Activated T-helper 1 cell treated with anti-CD3 and anti-CD28 coated beads, Interleukin-12 subunit alpha, Interleukin-12 subunit beta, Interleukin-2, Interleukin-4 antibody, amounts not matched to agents 30 ng/mL and 10 ng/mL and 1 ng/mL, durations not matched to agents 14 hours and 24 hours and 36 hours (primary cell): ENCODE measurements at regions not wholly inside any gene's neighbourhood (a gene's known extent, or its start where the extent isn't known, plus 50 kb on each side); places are given as distances from the start of the nearest gene placed in this dataset.

Experiments
- DNase-seq: peaks from one replicate; pipeline ENCODE4 v3.0.0; 2021; ENCODE audit warnings: low spot score
- H3K27ac Mint-ChIP-seq: one replicate; pipeline ENCODE4 v1.8.0; 2021; ENCODE audit warnings: mild to moderate bottlenecking, mixed read lengths
- H3K27me3 Mint-ChIP-seq: one replicate; pipeline ENCODE4 v1.8.0; 2022; ENCODE audit warnings: mild to moderate bottlenecking, moderate library complexity, mixed read lengths; ENCODE audit not compliant: insufficient read depth
- H3K36me3 Mint-ChIP-seq: one replicate; pipeline ENCODE4 v1.8.0; 2021; ENCODE audit warnings: low read depth, mixed read lengths
- H3K4me1 Mint-ChIP-seq: one replicate; pipeline ENCODE4 v1.8.0; 2021; ENCODE audit warnings: low read depth, mixed read lengths
- H3K4me3 Mint-ChIP-seq: one replicate; pipeline ENCODE4 v1.8.0; 2021; ENCODE audit warnings: mild to moderate bottlenecking, moderate library complexity, mixed read lengths
- H3K9me3 Mint-ChIP-seq: one replicate; pipeline ENCODE4 v1.8.0; 2021; ENCODE audit warnings: mixed read lengths
- intact Hi-C: fragments of 100-400 bp; cut with micrococcal nuclease; formaldehyde crosslinking; loops from one replicate; pipeline ENCODE4 v1.15.1; 2024

DNA sequence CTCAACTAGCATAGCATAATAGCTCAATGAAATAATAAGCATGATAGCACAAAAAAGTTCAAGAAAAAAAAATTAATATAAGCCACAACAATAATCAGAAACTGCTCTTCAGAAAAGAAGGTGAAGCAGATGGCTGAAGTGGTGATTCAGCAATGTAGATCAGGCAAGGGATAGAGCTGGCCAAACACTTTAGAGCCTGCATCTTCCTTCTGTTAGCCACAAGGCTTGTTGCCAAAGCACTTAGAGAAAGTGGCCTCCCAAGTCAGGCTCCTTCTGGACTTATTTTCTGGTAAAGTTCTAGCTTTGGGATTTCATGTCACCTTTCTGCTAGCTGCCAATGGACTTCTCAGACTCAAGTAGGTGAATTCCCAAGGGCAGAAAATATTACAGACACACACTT is 60.3 kb upstream of the C1orf87 start:
- no peaks in the 10 kb centered on the region for H3K36me3 Mint-ChIP-seq
- no peak overlapping the region for H3K4me3 Mint-ChIP-seq
- H3K27ac Mint-ChIP-seq = no peak overlapping the region
- intact Hi-C loops = no loop called here
- H3K9me3 Mint-ChIP-seq = no peaks in the 10 kb centered on the region
- no peaks in the 10 kb centered on the region for H3K4me1 Mint-ChIP-seq
- no peaks in the 10 kb centered on the region for H3K27me3 Mint-ChIP-seq
- no peak for DNase-seq

DNA sequence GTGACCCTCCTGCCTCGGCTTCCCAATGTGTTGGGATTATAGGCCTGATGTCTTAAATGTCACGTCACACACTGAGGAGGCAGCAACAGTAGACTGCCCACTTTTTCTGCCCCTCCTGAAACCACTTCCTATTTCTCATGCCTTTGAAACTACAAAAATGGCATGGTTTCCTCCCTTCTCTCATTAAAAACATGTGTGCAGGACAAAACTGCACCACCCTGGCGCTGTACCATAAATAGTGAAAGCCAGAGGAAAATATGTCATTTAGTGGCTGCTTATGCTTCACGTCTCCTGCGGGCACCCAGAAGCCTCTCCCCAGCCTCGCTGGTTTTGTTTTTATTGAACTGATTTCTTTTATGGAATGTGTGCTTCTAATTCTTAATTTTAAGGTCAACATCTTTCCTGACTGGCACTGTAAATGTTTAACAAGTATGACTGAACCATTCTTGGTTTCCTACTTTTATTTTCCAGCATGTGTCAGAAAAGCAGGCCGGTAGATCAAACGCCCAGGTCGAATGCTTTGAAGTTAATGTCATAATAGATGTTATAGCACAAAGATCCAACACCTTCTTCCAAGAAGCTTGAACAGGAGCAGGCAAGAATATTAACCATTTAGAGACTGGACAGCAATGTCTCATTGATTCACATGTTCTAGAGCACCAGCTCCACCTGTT is 59.6 kb upstream of the C1orf87 start:
- no peaks in the 10 kb centered on the region for H3K4me1 Mint-ChIP-seq
- H3K27me3 Mint-ChIP-seq = no peaks in the 10 kb centered on the region
- H3K9me3 Mint-ChIP-seq = no peaks in the 10 kb centered on the region
- H3K27ac Mint-ChIP-seq = no peak overlapping the region
- DNase-seq = no peak
- H3K4me3 Mint-ChIP-seq = no peak overlapping the region
- intact Hi-C loops = no loop called here
- H3K36me3 Mint-ChIP-seq = no peaks in the 10 kb centered on the region

DNA sequence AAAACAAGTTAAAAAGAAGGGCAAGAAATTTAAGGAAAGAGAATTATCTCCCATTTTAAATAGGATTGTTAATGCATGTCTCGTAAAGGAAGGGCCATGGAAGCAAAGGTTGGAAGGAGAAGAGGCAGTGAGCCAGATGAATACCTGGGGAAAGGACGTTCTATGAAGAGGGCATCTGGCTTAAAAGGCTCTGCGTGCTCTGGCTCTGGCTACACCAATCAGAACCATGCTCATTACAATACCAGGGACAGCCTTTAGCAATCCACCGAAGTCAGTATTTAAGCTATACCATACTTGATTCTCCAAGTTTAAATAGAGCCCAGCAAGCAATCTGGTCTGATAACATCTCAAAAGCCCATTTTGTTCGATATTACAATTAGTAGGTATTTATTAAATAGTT is 58.5 kb upstream of the C1orf87 start:
- DNase-seq = no peak
- H3K27me3 Mint-ChIP-seq = no peaks in the 10 kb centered on the region
- no peak overlapping the region for H3K4me3 Mint-ChIP-seq
- no peak overlapping the region for H3K27ac Mint-ChIP-seq
- H3K36me3 Mint-ChIP-seq = no peaks in the 10 kb centered on the region
- intact Hi-C loops = no loop called here
- no peaks in the 10 kb centered on the region for H3K9me3 Mint-ChIP-seq
- H3K4me1 Mint-ChIP-seq = no peaks in the 10 kb centered on the region

DNA sequence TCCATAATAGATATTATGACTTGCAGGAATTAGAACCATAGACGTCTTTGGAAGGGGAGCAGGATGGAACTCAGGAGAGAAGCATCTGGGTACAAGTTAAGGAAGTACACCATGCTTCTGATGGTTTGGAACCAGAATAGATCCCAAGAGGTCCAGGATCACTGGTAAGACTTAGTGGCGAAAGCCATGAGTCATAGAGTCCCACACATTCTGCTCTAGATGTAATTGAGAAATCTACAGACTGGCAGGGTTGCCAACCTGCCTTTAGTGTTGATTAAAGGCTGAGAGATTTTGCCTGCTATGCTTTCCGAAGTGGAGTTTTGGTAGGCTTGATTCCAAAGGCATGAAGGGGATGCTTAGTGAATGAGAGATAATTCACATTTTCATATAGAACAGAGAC is 57.1 kb upstream of the C1orf87 start:
- intact Hi-C loops = no loop called here
- Mint-ChIP-seq H3K9me3 (no peaks in the 10 kb centered on the region), H3K4me3 (no peak overlapping the region), H3K4me1 (no peaks in the 10 kb centered on the region), H3K27me3 (no peaks in the 10 kb centered on the region), H3K36me3 (no peaks in the 10 kb centered on the region), H3K27ac (no peak overlapping the region)
- no peak for DNase-seq

DNA sequence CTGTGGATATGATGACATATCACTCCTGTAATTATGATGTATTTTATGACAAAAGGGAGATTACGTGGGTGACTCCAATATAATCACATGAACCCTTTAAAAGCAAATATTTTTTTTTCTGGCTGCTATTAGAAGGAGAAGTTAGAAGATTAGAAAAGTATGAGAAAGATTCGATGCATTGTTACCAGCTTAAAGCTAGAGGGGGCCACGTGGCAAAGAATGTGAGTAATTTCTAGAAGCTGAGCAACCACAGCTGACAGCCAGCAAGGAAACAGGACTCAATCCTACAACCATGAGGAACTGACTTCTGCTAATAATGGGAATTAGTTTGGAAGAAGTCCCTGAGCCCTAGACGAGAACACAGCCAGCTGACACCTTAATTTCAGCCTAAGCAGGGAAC is 56.3 kb upstream of the C1orf87 start:
- DNase-seq = no peak
- H3K27me3 Mint-ChIP-seq = peaks cover 1% of the 10 kb centered on the region
- no peak overlapping the region for H3K27ac Mint-ChIP-seq
- H3K36me3 Mint-ChIP-seq = no peaks in the 10 kb centered on the region
- no peaks in the 10 kb centered on the region for H3K4me1 Mint-ChIP-seq
- H3K9me3 Mint-ChIP-seq = no peaks in the 10 kb centered on the region
- H3K4me3 Mint-ChIP-seq = no peak overlapping the region
- intact Hi-C loops = no loop called here

DNA sequence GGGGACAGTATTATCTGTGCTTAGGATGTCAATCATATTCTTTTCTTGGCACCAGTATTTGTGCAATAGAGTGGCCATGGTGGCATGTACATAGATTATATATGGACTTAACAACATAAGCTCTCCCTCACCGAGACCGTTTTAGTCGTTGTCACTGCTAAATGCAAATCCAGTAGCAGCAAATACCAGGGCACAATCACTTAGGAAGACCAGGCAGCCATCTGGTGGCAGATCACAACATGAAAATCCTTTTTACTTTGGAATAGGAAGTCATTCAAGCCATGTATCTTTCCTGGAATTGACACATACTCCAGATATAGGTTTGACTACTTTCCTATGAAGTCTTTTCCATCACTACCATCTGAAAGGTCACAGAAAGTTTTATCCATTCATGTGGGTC is 53.2 kb upstream of the C1orf87 start:
- Mint-ChIP-seq H3K9me3 (no peaks in the 10 kb centered on the region), H3K27me3 (peaks cover 2% of the 10 kb centered on the region), H3K36me3 (no peaks in the 10 kb centered on the region), H3K27ac (no peak overlapping the region), H3K4me3 (no peak overlapping the region), H3K4me1 (no peaks in the 10 kb centered on the region)
- no peak for DNase-seq
- intact Hi-C loops = no loop called here
